Skeletal muscle satellite cell (primary cell): ENCODE measurements at regions not wholly inside any gene's neighbourhood (a gene's known extent, or its start where the extent isn't known, plus 50 kb on each side); places are given as distances from the start of the nearest gene placed in this dataset.

Experiments used
- H3K27me3 ChIP-seq: 2 replicates; pipeline ENCODE4 v1.7.0; 2013; ENCODE audit warnings: low read length; ENCODE audit not compliant: control insufficient read depth, insufficient read depth
- H3K36me3 ChIP-seq: 2 replicates; pipeline ENCODE4 v1.7.0; 2013; ENCODE audit warnings: mild to moderate bottlenecking, control low read depth, low read length; ENCODE audit not compliant: insufficient read depth
- H3K4me1 ChIP-seq: 2 replicates; pipeline ENCODE4 v1.7.0; 2013; ENCODE audit warnings: low read length; ENCODE audit not compliant: control insufficient read depth, insufficient read depth
- H3K4me2 ChIP-seq: 2 replicates; pipeline ENCODE4 v1.7.0; 2013; ENCODE audit warnings: mild to moderate bottlenecking, low read length
- H3K4me3 ChIP-seq: 2 replicates; pipeline ENCODE4 v1.7.0; 2013; ENCODE audit warnings: low read length
- H3K9ac ChIP-seq: 2 replicates; pipeline ENCODE4 v1.7.0; 2013; ENCODE audit warnings: mild to moderate bottlenecking, low read depth, low read length, moderate library complexity
- H3K9me3 ChIP-seq: replicated peaks from 2 replicates; pipeline ENCODE4 v1.7.0; 2013; ENCODE audit warnings: mild to moderate bottlenecking, control low read depth, low read length

GRCh38 chr7:84638339-84638697 is 443.7 kb upstream of the SEMA3A start:
- Histone ChIP-seq H3K36me3 (no peaks in the 10 kb centered on the region), H3K4me1 (peaks cover 25% of the 10 kb centered on the region), H3K4me2 (peak overlapping the region; percentile 46), H3K27me3 (no peaks in the 10 kb centered on the region), H3K9me3 (peaks cover 6% of the 10 kb centered on the region), H3K9ac (peak overlapping the region; percentile 85), H3K4me3 (no peak overlapping the region)

- peak overlapping the region; percentile 4 for H3K4me3 ChIP-seq
- peak overlapping the region; percentile 46 for H3K4me2 ChIP-seq
- H3K36me3 ChIP-seq: no peaks in the 10 kb centered on the region
- peak overlapping the region; percentile 85 for H3K9ac ChIP-seq
- peaks cover 6% of the 10 kb centered on the region for H3K9me3 ChIP-seq
- peaks cover 25% of the 10 kb centered on the region for H3K4me1 ChIP-seq
- H3K27me3 ChIP-seq: no peaks in the 10 kb centered on the region
Observed at GRCh38 chr7:84637568-84638338, 443.2 kb upstream of the SEMA3A start.

DNA sequence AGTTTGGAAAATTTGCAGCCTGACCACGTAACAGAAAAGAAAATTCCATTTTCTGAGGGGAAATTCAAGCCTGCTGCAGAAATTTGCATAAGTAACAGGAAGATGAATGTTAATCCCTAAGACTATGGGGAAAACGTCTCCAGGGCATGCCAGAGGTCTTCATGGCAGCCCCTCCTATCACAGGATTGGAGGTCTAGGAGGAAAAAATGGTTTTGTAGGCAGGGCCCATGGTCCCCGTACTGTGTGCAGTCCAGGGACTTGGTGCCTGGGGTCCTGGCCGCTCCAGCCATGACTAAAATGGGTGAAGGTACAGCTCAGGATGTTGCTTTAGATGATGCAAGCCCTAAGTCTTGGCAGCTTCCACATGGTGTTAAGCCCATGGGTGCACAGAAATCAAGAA is 437.3 kb upstream of the SEMA3A start:
- Histone ChIP-seq H3K36me3 (no peaks in the 10 kb centered on the region), H3K9ac (no peak overlapping the region), H3K4me1 (peaks cover 2% of the 10 kb centered on the region), H3K27me3 (no peaks in the 10 kb centered on the region), H3K4me3 (no peak overlapping the region), H3K9me3 (peaks cover 4% of the 10 kb centered on the region), H3K4me2 (no peak overlapping the region)

- no peaks in the 10 kb centered on the region for H3K4me1 ChIP-seq
- H3K27me3 ChIP-seq: no peaks in the 10 kb centered on the region
- no peak overlapping the region for H3K4me3 ChIP-seq
- no peak overlapping the region for H3K9ac ChIP-seq
- no peak overlapping the region for H3K4me2 ChIP-seq
- no peaks in the 10 kb centered on the region for H3K9me3 ChIP-seq
- no peaks in the 10 kb centered on the region for H3K36me3 ChIP-seq
Observed at GRCh38 chr7:84629640-84630318, 435.2 kb upstream of the SEMA3A start.

- H3K9me3 ChIP-seq: no peaks in the 10 kb centered on the region
- no peak overlapping the region for H3K4me3 ChIP-seq
- no peak overlapping the region for H3K9ac ChIP-seq
- no peak overlapping the region for H3K4me2 ChIP-seq
- H3K4me1 ChIP-seq: no peaks in the 10 kb centered on the region
- H3K27me3 ChIP-seq: no peaks in the 10 kb centered on the region
- no peaks in the 10 kb centered on the region for H3K36me3 ChIP-seq
Observed at GRCh38 chr7:84629216-84629615, 434.6 kb upstream of the SEMA3A start.

DNA sequence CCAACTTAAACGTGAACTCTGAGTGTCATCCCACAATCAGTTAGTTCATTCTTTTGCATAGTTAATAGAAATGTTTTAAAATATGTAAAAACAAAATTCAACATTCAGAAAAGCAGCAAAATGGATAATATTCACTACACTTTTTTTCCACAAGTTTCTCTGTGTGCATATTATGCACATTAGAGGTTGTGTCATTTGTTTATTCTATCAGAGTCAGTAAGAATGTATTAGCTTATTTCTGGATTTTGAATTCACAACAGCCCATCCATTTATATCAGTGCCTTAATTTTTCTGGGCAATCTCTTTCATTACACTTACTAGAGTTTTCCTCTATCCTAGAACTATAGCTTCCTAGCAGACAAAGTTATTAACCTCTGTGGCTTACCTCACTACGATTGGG is 432.7 kb upstream of the SEMA3A start:
- Histone ChIP-seq H3K4me1 (no peaks in the 10 kb centered on the region), H3K4me3 (no peak overlapping the region), H3K27me3 (no peaks in the 10 kb centered on the region), H3K9ac (no peak overlapping the region), H3K36me3 (no peaks in the 10 kb centered on the region), H3K4me2 (no peak overlapping the region), H3K9me3 (no peaks in the 10 kb centered on the region)

DNA sequence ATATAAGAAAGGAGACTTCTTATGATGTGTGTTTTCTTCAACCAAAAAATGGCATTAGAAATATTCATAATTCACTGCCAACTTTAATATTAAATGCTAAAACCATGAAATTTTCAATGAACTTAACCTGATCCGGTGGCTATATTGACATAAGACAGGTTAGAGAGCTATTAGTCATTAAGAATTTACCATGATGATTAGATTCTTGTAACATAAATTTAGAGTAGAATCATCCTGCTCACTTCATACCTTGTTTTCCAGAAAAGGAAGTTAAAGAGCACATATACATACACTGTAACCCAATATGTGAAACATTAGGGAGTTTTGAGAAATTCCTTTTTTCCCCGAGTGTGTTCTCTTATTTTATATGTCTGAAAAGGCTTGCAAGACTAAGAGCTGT is 430.3 kb upstream of the SEMA3A start:
- Histone ChIP-seq H3K36me3 (no peaks in the 10 kb centered on the region), H3K4me2 (no peak overlapping the region), H3K4me1 (no peaks in the 10 kb centered on the region), H3K9me3 (no peaks in the 10 kb centered on the region), H3K4me3 (no peak overlapping the region), H3K27me3 (no peaks in the 10 kb centered on the region), H3K9ac (no peak overlapping the region)

DNA sequence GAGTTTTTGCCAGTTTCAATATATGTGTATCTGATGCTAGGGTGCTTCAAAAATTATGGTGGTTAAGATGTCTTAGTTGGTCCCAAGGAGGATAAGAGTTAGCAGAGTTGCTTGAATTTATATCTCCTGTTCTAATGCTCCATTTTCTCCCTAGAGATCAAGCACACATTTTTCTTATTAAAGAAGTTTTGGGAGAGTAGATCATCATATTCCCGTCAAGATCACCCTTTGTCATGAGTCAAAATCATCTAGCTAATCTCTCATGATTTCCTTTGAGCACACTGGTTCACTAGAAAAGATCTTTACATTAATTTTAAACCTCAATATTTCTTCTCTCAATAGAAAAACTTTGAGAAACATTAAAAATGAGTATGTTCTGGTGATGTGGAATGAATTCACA is 429.9 kb upstream of the SEMA3A start:
- Histone ChIP-seq H3K9me3 (no peaks in the 10 kb centered on the region), H3K4me1 (no peaks in the 10 kb centered on the region), H3K27me3 (no peaks in the 10 kb centered on the region), H3K36me3 (no peaks in the 10 kb centered on the region), H3K4me2 (no peak overlapping the region), H3K9ac (no peak overlapping the region), H3K4me3 (no peak overlapping the region)

GRCh38 chr7:84617265-84618030 is 422.9 kb upstream of the SEMA3A start:
- Histone ChIP-seq H3K4me3 (no peak overlapping the region), H3K9me3 (no peaks in the 10 kb centered on the region), H3K9ac (no peak overlapping the region), H3K4me2 (no peak overlapping the region), H3K36me3 (no peaks in the 10 kb centered on the region), H3K27me3 (no peaks in the 10 kb centered on the region), H3K4me1 (no peaks in the 10 kb centered on the region)

GRCh38 chr7:84614821-84615501 is 420.4 kb upstream of the SEMA3A start:
- no peak overlapping the region for H3K4me2 ChIP-seq
- no peaks in the 10 kb centered on the region for H3K27me3 ChIP-seq
- no peaks in the 10 kb centered on the region for H3K9me3 ChIP-seq
- no peak overlapping the region for H3K9ac ChIP-seq
- H3K4me1 ChIP-seq: no peaks in the 10 kb centered on the region
- H3K4me3 ChIP-seq: no peak overlapping the region
- H3K36me3 ChIP-seq: no peaks in the 10 kb centered on the region

- no peaks in the 10 kb centered on the region for H3K9me3 ChIP-seq
- no peaks in the 10 kb centered on the region for H3K27me3 ChIP-seq
- H3K4me2 ChIP-seq: no peak overlapping the region
- no peak overlapping the region for H3K4me3 ChIP-seq
- no peak overlapping the region for H3K9ac ChIP-seq
- H3K36me3 ChIP-seq: no peaks in the 10 kb centered on the region
- no peaks in the 10 kb centered on the region for H3K4me1 ChIP-seq
Observed at GRCh38 chr7:84612981-84613681, 418.5 kb upstream of the SEMA3A start.
